MM.1S (cell line): ENCODE measurements at regions not wholly inside any gene's neighbourhood (a gene's known extent, or its start where the extent isn't known, plus 50 kb on each side); places are given as distances from the start of the nearest gene placed in this dataset.

Source experiments
- DNase-seq: peaks from one replicate; pipeline ENCODE4 v3.0.0-alpha.2; 2015
- H2AFZ ChIP-seq: fragments of 300-600 bp; sonication (generic); 2 replicates; pipeline ENCODE4 v1.6.0; 2016; ENCODE audit warnings: antibody characterized with exemption, low read length
- H3F3A ChIP-seq: fragments of 300-600 bp; sonication (generic); 2 replicates; pipeline ENCODE4 v1.6.1; 2016; ENCODE audit warnings: mild to moderate bottlenecking, antibody characterized with exemption, low read length, moderate library complexity, mixed read lengths; ENCODE audit not compliant: insufficient read depth
- H3K27ac ChIP-seq: fragments of 300-600 bp; sonication (generic); 2 replicates; pipeline ENCODE4 v1.5.1; 2016; ENCODE audit warnings: mild to moderate bottlenecking, low read length
- H3K27me3 ChIP-seq: fragments of 300-600 bp; sonication (generic); replicated peaks from 2 replicates; pipeline ENCODE4 v1.6.0; 2016; ENCODE audit warnings: low read length; ENCODE audit not compliant: insufficient read depth
- H3K36me3 ChIP-seq: fragments of 300-600 bp; sonication (generic); replicated peaks from 2 replicates; pipeline ENCODE4 v1.6.1; 2016; ENCODE audit warnings: mild to moderate bottlenecking, low read length, mixed read lengths; ENCODE audit not compliant: insufficient read depth
- H3K4me1 ChIP-seq: fragments of 300-600 bp; sonication (generic); 2 replicates; pipeline ENCODE4 v1.6.1; 2016; ENCODE audit warnings: low read length, mixed read lengths
- H3K4me2 ChIP-seq: fragments of 300-600 bp; sonication (generic); 2 replicates; pipeline ENCODE4 v1.6.0; 2016; ENCODE audit warnings: low read depth, low read length
- H3K4me3 ChIP-seq: fragments of 300-600 bp; sonication (generic); 2 replicates; pipeline ENCODE4 v1.5.1; 2016; ENCODE audit warnings: low read length, mixed read lengths
- H3K79me2 ChIP-seq: fragments of 300-600 bp; sonication (generic); 2 replicates; pipeline ENCODE4 v1.6.1; 2016; ENCODE audit warnings: mixed run types, low read length, mixed read lengths
- H3K9ac ChIP-seq: fragments of 300-600 bp; sonication (generic); 2 replicates; pipeline ENCODE4 v1.6.1; 2016; ENCODE audit warnings: low read length, mixed read lengths
- H3K9me2 ChIP-seq: fragments of 300-600 bp; sonication (generic); replicated peaks from 2 replicates; pipeline ENCODE4 v1.6.1; 2016; ENCODE audit warnings: mild to moderate bottlenecking, low read length, mixed read lengths; ENCODE audit not compliant: insufficient read depth
- H3K9me3 ChIP-seq: fragments of 300-600 bp; sonication (generic); replicated peaks from 2 replicates; pipeline ENCODE4 v1.6.1; 2016; ENCODE audit warnings: mild to moderate bottlenecking, low read length, mixed read lengths; ENCODE audit not compliant: insufficient read depth
- H4K20me1 ChIP-seq: fragments of 300-600 bp; sonication (generic); 2 replicates; pipeline ENCODE4 v1.6.1; 2016; ENCODE audit warnings: mild to moderate bottlenecking, low read length, moderate library complexity, mixed read lengths; ENCODE audit not compliant: insufficient read depth
- CTCF ChIP-seq: fragments of 300-600 bp; sonication (generic); IDR thresholded peaks from 2 replicates; pipeline ENCODE4 v1.5.1; 2016; ENCODE audit warnings: antibody characterized with exemption, low read length, mixed read lengths
- EZH2 ChIP-seq: fragments of 300-600 bp; sonication (generic); optimal IDR thresholded peaks from 2 replicates; pipeline ENCODE3; 2017; ENCODE audit warnings: low read depth, mild to moderate bottlenecking, antibody characterized with exemption, low read length, mixed read lengths
- EZH2phosphoT487 ChIP-seq: fragments of 300-600 bp; sonication (generic); IDR thresholded peaks from 2 replicates; pipeline ENCODE4 v1.6.1; 2018; ENCODE audit warnings: antibody characterized with exemption, low read length

DNA sequence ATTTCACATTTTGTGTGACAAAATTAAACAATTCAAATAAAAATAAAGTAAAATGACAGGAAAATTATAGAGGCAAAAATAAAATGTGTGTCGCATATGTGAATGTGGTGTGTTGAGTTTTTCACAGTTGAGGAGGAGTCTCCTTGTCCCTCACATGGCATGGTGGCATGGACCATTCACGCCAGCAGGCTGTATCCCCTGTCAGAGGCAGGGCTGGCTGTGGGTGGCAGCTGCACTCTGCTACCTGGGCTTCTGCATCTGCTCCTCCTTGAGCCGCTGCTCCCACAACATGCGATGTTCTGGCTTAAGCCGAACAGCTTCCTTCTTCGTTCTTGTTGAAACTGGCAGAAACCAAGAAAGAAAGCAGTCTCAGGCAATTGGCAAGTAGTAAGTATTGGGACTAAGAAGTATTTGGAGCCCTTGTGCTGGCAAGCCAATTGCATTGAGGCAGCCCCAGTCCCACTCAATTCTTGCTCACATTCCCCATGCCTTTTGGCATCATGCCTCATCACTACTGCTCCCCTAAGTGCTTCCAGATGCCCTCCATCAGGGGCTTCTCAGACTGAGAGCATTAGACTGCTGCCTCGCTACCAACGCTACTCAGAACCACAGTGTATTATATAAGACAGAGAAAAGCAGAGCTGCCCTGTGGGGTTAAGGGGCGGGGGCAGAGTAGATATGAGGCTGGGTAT lies 177.9 kb upstream of the NABP1 start:
- H3K9me2 ChIP-seq: no peaks in the 10 kb centered on the region
- no peaks in the 10 kb centered on the region for H3K4me1 ChIP-seq
- no peaks in the 10 kb centered on the region for H3K36me3 ChIP-seq
- no peak overlapping the region for H3K4me3 ChIP-seq
- H3K27ac ChIP-seq: no peak overlapping the region
- H3K79me2 ChIP-seq: no peaks in the 10 kb centered on the region
- no peaks in the 10 kb centered on the region for H3K9me3 ChIP-seq
- no peak for DNase-seq
- H4K20me1 ChIP-seq: no peaks in the 10 kb centered on the region
- H3K4me2 ChIP-seq: no peak overlapping the region
- no peaks in the 10 kb centered on the region for H3K27me3 ChIP-seq
- no peaks in the 10 kb centered on the region for H3F3A ChIP-seq
- no peak overlapping the region for H3K9ac ChIP-seq
- H2AFZ ChIP-seq: no peak overlapping the region
- TF ChIP-seq EZH2 (no peak), EZH2phosphoT487 (no peak), CTCF (no peak)

- Histone ChIP-seq H3K4me2 (no peak overlapping the region), H3F3A (no peaks in the 10 kb centered on the region), H3K4me3 (no peak overlapping the region), H3K4me1 (no peaks in the 10 kb centered on the region), H3K9ac (no peak overlapping the region), H3K36me3 (no peaks in the 10 kb centered on the region), H3K9me3 (no peaks in the 10 kb centered on the region), H3K27me3 (no peaks in the 10 kb centered on the region), H3K27ac (no peak overlapping the region), H3K79me2 (no peaks in the 10 kb centered on the region), H4K20me1 (no peaks in the 10 kb centered on the region), H3K9me2 (no peaks in the 10 kb centered on the region), H2AFZ (no peak overlapping the region)
- no peak for TF ChIP-seq CTCF
- TF ChIP-seq EZH2: no peak
- TF ChIP-seq EZH2phosphoT487: no peak
- DNase-seq: no peak
Observed at GRCh38 chr2:191500566-191500883, 177.4 kb upstream of the NABP1 start.

DNA sequence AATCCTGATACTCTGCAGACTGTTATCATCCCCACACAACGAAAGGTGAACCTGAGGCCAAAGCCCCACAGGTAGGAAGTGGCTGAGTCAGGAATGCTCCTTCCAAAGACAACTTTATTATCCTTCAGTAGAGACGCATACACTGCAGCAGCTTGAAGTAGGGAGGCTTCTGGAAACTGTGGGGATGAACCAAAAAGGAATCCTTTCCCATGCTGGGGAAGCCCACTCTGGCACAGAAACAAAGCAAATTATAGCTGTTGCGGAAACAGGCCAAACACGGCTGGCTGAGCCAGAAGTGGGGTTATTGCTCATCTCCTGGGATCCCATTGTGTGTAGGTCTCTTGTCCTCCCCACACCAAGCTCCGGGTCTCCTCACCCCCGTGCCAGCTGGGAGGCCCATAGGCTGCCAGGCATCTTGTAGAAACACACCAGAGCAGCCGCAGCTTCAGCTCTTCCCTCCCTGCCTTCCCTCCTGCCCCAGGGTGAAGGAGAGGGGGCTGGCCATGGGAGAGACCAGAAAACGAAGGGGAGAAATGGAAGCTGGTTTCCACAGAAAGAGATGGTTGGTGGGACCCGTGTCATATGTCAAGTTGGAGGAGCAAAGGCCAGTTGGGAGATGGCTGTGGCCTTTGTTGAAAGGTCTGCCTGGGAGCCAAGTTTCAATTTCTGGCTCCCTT lies 176.9 kb upstream of the NABP1 start:
- no peaks in the 10 kb centered on the region for H3K4me1 ChIP-seq
- no peak for DNase-seq
- no peak overlapping the region for H2AFZ ChIP-seq
- no peaks in the 10 kb centered on the region for H3K27me3 ChIP-seq
- H3K9ac ChIP-seq: no peak overlapping the region
- no peak overlapping the region for H3K4me2 ChIP-seq
- H3K4me3 ChIP-seq: no peak overlapping the region
- no peaks in the 10 kb centered on the region for H3K36me3 ChIP-seq
- H3K27ac ChIP-seq: no peak overlapping the region
- no peaks in the 10 kb centered on the region for H4K20me1 ChIP-seq
- no peaks in the 10 kb centered on the region for H3K79me2 ChIP-seq
- TF ChIP-seq EZH2 (no peak), EZH2phosphoT487 (no peak), CTCF (no peak)
- H3K9me3 ChIP-seq: no peaks in the 10 kb centered on the region
- no peaks in the 10 kb centered on the region for H3F3A ChIP-seq
- H3K9me2 ChIP-seq: no peaks in the 10 kb centered on the region
